CD4-positive, alpha-beta T cell treated with Interleukin-6 for 4 hours (primary cell): ENCODE measurements at regions not wholly inside any gene's neighbourhood (a gene's known extent, or its start where the extent isn't known, plus 50 kb on each side); places are given as distances from the start of the nearest gene placed in this dataset.
A peak's percentile ranks its signal among the peaks of the same experiment; 100 is the strongest.

Experiments
- DNase-seq: peaks from one replicate; pipeline ENCODE4 v3.0.0-alpha.2; 2020; ENCODE audit warnings: mixed read lengths

- no peak for DNase-seq
Observed at GRCh38 chr2:18244845-18245244, 315.6 kb downstream of the RDH14 start.

GRCh38 chr2:18243816-18244215 lies 316.6 kb downstream of the RDH14 start:
- DNase-seq: no peak

- DNase-seq: no peak
Observed at GRCh38 chr2:18242716-18243115, 317.7 kb downstream of the RDH14 start.

GRCh38 chr2:18238209-18238608 lies 322.2 kb downstream of the RDH14 start:
- DNase-seq: no peak

- no peak for DNase-seq
Observed at GRCh38 chr2:18237298-18237697, 323.2 kb downstream of the RDH14 start.

GRCh38 chr2:18232731-18233438 lies 327.6 kb downstream of the RDH14 start:
- DNase-seq: no peak

- no peak for DNase-seq
Observed at GRCh38 chr2:18230668-18231067, 329.8 kb downstream of the RDH14 start.

GRCh38 chr2:18219676-18220075 lies 340.8 kb downstream of the RDH14 start:
- DNase-seq: no peak

- DNase-seq: no peak
Observed at GRCh38 chr2:18218160-18218933, 339.9 kb downstream of the KCNS3 start.

- no peak for DNase-seq
Observed at GRCh38 chr2:18214936-18215335, 336.5 kb downstream of the KCNS3 start.

GRCh38 chr2:18213986-18214385 lies 335.5 kb downstream of the KCNS3 start:
- DNase-seq: no peak

- no peak for DNase-seq
Observed at GRCh38 chr2:18209934-18210639, 331.6 kb downstream of the KCNS3 start.

GRCh38 chr2:18208956-18209355 lies 330.5 kb downstream of the KCNS3 start:
- DNase-seq: no peak

- no peak for DNase-seq
Observed at GRCh38 chr2:18200771-18201170, 322.3 kb downstream of the KCNS3 start.

GRCh38 chr2:18198677-18199076 lies 320.2 kb downstream of the KCNS3 start:
- no peak for DNase-seq

GRCh38 chr2:18194161-18194560 lies 315.7 kb downstream of the KCNS3 start:
- DNase-seq: no peak

- DNase-seq: no peak
Observed at GRCh38 chr2:18186816-18187613, 308.5 kb downstream of the KCNS3 start.

- DNase-seq: no peak
Observed at GRCh38 chr2:18182861-18183260, 304.4 kb downstream of the KCNS3 start.

GRCh38 chr2:18180912-18181311 lies 302.4 kb downstream of the KCNS3 start:
- no peak for DNase-seq

- no peak for DNase-seq
Observed at GRCh38 chr2:18180031-18180610, 301.7 kb downstream of the KCNS3 start.

- peak; percentile 14 for DNase-seq
Observed at GRCh38 chr2:18178736-18179349, 300.4 kb downstream of the KCNS3 start.

GRCh38 chr2:18176679-18177215 lies 298.3 kb downstream of the KCNS3 start:
- DNase-seq: no peak
